GM12878 (cell line): ENCODE measurements at regions not wholly inside any gene's neighbourhood (a gene's known extent, or its start where the extent isn't known, plus 50 kb on each side); places are given as distances from the start of the nearest gene placed in this dataset.
"Not testable (repeated sequence)": the region's sequence is repeated elsewhere in the genome, so short reads cannot be mapped to it uniquely, and the experiment has no call there.

Experiments
- ATAC-seq: fragments of 200-7000 bp; cut with Tn5 transposase; 3 replicates; pipeline ENCODE4 v1.9.1; 2020; ENCODE audit warnings: mild to moderate bottlenecking, moderate library complexity
- BruUV-seq: library from RNA; stranded (reverse); fragments of 400-500 nt; replicated peaks from 2 replicates; lab custom pipeline; 2021; lab: Mats Ljungman, UMichigan
- CTCF ChIA-PET: fragments of 300-600 bp; sonication (Branson Sonifier 250); formaldehyde crosslinking; extraction: SDS; loops from one replicate; lab custom pipeline; 2021; ENCODE audit warnings: inconsistent platforms; lab: Yijun Ruan, JAX
- POLR2A ChIA-PET: fragments of 350-600 bp; formaldehyde crosslinking; extraction: SDS; loops from one replicate; lab custom pipeline; 2021; ENCODE audit warnings: inconsistent platforms; lab: Charles Lee
- RAD21 ChIA-PET: fragments of 300-600 bp; sonication (Branson Sonifier 250); formaldehyde crosslinking; loops from one replicate; lab custom pipeline; 2023; ENCODE audit warnings: antibody characterized with exemption; ENCODE audit not compliant: unreplicated experiment; lab: Charles Lee
- SMC1A ChIA-PET: fragments of 300-600 bp; sonication (Branson Sonifier 250); formaldehyde crosslinking; loops from one replicate; lab custom pipeline; 2023; ENCODE audit not compliant: unreplicated experiment, uncharacterized antibody; lab: Charles Lee
- DNase-seq: peaks from one replicate; pipeline ENCODE4 v3.0.0-alpha.2; 2011; ENCODE audit warnings: low read depth, low spot score
- FAIRE-seq: peaks from 3 replicates; lab custom pipeline; 2011; peaks lifted over from hg19 to GRCh38; lab: Jason Lieb, UNC
- H2AFZ ChIP-seq: 2 replicates; pipeline ENCODE4 v1.6.0; 2011; ENCODE audit warnings: low read depth, low read length, control low read depth; ENCODE audit not compliant: control insufficient read depth
- H3K27ac ChIP-seq: 2 replicates; pipeline ENCODE4 v1.5.1; 2011; ENCODE audit warnings: control low read depth; ENCODE audit not compliant: control insufficient read depth, insufficient read depth
- H3K27me3 ChIP-seq, 2 experiments: replicated peaks in 1 of 2; 2 replicates each; pipeline versions ENCODE4 v1.6.0 to v1.6.1; 2011; ENCODE audit warnings: low read length in 1 of 2; ENCODE audit not compliant: control insufficient read depth in 2 of 2, insufficient read depth in 2 of 2
- H3K36me3 ChIP-seq, 2 experiments: 2 replicates each; pipeline ENCODE4 v1.5.1; 2011; ENCODE audit warnings: low read length in 1 of 2; ENCODE audit not compliant: control insufficient read depth in 2 of 2, insufficient read depth in 2 of 2
- H3K4me1 ChIP-seq: 2 replicates; pipeline ENCODE4 v1.6.1; 2011; ENCODE audit warnings: mild to moderate bottlenecking, low read length, moderate library complexity, mixed read lengths; ENCODE audit not compliant: control insufficient read depth, insufficient read depth
- H3K4me2 ChIP-seq: 2 replicates; pipeline ENCODE4 v1.6.0; 2011; ENCODE audit warnings: control low read depth; ENCODE audit not compliant: control insufficient read depth, insufficient read depth
- H3K4me3 ChIP-seq: fragments of 200-600 bp; sonication (generic); 2 replicates; pipeline ENCODE4 v1.5.1; 2016
- H3K79me2 ChIP-seq: 2 replicates; pipeline ENCODE4 v1.6.0; 2011; ENCODE audit warnings: low read length; ENCODE audit not compliant: control insufficient read depth, insufficient read depth
- H3K9ac ChIP-seq: 2 replicates; pipeline ENCODE4 v1.8.0; 2011; ENCODE audit warnings: low read length, control low read depth, mixed read lengths; ENCODE audit not compliant: control insufficient read depth, insufficient read depth
- H3K9me3 ChIP-seq: replicated peaks from 3 replicates; pipeline ENCODE4 v1.5.1; 2011; ENCODE audit warnings: mild to moderate bottlenecking, low read length; ENCODE audit not compliant: control insufficient read depth, insufficient read depth
- H4K20me1 ChIP-seq: 2 replicates; pipeline ENCODE4 v1.6.0; 2011; ENCODE audit not compliant: control insufficient read depth, insufficient read depth
- PBX3 ChIP-seq: IDR thresholded peaks from 2 replicates; pipeline ENCODE4 v1.6.1; 2011; ENCODE audit warnings: mild to moderate bottlenecking, low read depth, low read length, moderate library complexity; ENCODE audit not compliant: insufficient replicate concordance
- POLR2AphosphoS5 ChIP-seq: IDR thresholded peaks from 2 replicates; pipeline ENCODE4 v1.6.1; 2011; ENCODE audit warnings: mild to moderate bottlenecking, low read length, inconsistent platforms
- ZBED1 ChIP-seq: IDR thresholded peaks from 2 replicates; pipeline ENCODE4 v1.6.1; 2016; ENCODE audit warnings: borderline replicate concordance
- WGBS: methylation state at CpG from one replicate; pipeline ENCODE4 v1.1.6; 2016; ENCODE audit warnings: low lambda C conversion rate; ENCODE audit not compliant: insufficient replicate concordance, insufficient coverage; ENCODE audit errors: missing lambda C conversion rate; 5-methylcytosine and 5-hydroxymethylcytosine counted together
- in situ Hi-C: fragments of 300-500 bp; cut with MboI; formaldehyde crosslinking; loops from 9 replicates; pipeline ENCODE4 v1.14.3; 2018; ENCODE audit warnings: mixed read lengths
- intact Hi-C: fragments of 100-400 bp; cut with micrococcal nuclease; formaldehyde crosslinking; loops from one replicate; pipeline ENCODE4 v1.14.2; 2022; ENCODE audit not compliant: unreplicated experiment

DNA sequence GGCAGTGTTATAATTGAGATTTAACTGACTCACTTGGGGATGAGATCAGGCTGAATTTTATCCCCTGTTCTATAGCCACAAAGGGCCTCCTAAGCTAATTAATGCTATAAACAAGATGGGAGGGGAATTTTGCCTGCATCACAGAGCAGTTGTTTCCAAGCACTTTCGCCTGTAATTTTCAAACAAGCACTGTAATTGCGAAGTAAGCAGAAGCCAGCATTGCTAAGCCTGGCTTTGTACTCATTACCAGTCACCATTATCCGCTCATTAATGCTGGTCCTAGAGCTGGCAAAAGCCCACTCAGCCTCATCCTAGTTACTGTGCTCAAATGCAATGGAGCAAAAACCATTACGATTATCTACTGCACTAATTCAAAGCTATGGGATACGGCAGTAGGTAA is 356.6 kb upstream of the UBE2E2 start:
- no peak for TF ChIP-seq PBX3
- no peak for TF ChIP-seq ZBED1
- TF ChIP-seq POLR2AphosphoS5, result no peak
- ChIA-PET POLR2A (no interaction called here), SMC1A (no interaction called here), CTCF (no interaction called here), RAD21 (no interaction called here)
- Histone ChIP-seq H2AFZ (no peak overlapping the region), H3K36me3 (no peaks in the 10 kb centered on the region), H3K27ac (no peak overlapping the region), H3K79me2 (no peaks in the 10 kb centered on the region), H3K27me3 (no peaks in the 10 kb centered on the region), H4K20me1 (no peaks in the 10 kb centered on the region), H3K4me3 (no peak overlapping the region), H3K4me1 (no peaks in the 10 kb centered on the region), H3K9me3 (no peaks in the 10 kb centered on the region), H3K4me2 (no peak overlapping the region), H3K9ac (no peak overlapping the region)
- 36% methylated on average over 5 of the region's 5 CpGs for WGBS
- FAIRE-seq (no peak), DNase-seq (no peak), ATAC-seq (no peak)
- no TSS peak for BruUV-seq
- in situ Hi-C loops (no loop called here), intact Hi-C loops (no loop called here)

GRCh38 chr3:22849583-22849982 is 353.5 kb upstream of the UBE2E2 start:
- intact Hi-C loops, DNase-seq, H4K20me1 ChIP-seq, FAIRE-seq, H3K79me2 ChIP-seq, SMC1A ChIA-PET, H3K9me3 ChIP-seq, H3K9ac ChIP-seq, H3K27ac ChIP-seq, H3K4me2 ChIP-seq, RAD21 ChIA-PET, ATAC-seq, H2AFZ ChIP-seq, H3K36me3 ChIP-seq, H3K27me3 ChIP-seq, BruUV-seq, POLR2A ChIA-PET, in situ Hi-C loops, H3K4me3 ChIP-seq, H3K4me1 ChIP-seq, CTCF ChIA-PET: not testable (repeated sequence)
- 33% methylated on average over 4 of the region's 6 CpGs for WGBS
